SK-N-SH treated with all-trans-retinoic acid at 6 μM for 48 hours (cell line): ENCODE measurements at regions not wholly inside any gene's neighbourhood (a gene's known extent, or its start where the extent isn't known, plus 50 kb on each side); places are given as distances from the start of the nearest gene placed in this dataset.

Experiments used
- ATAC-seq: fragments of 200-7000 bp; cut with Tn5 transposase; 3 replicates; pipeline ENCODE4 v1.9.1; 2020; ENCODE audit warnings: mild to moderate bottlenecking, moderate library complexity
- ARNTL ChIP-seq: fragments of 450-650 bp; formaldehyde crosslinking; IDR thresholded peaks from 2 replicates; pipeline ENCODE4 v1.5.0; 2020; ENCODE audit warnings: low read depth, mild to moderate bottlenecking, moderate library complexity, borderline replicate concordance
- CREB5 ChIP-seq: fragments of 250-450 bp; sonication (Bioruptor Pico); IDR thresholded peaks from 2 replicates; pipeline ENCODE4 v1.5.1; 2020; ENCODE audit warnings: low read depth, mild to moderate bottlenecking, moderate library complexity
- CSDC2 ChIP-seq: fragments of 250-450 bp; sonication (Bioruptor Pico); IDR thresholded peaks from 2 replicates; pipeline ENCODE4 v1.5.0; 2020; ENCODE audit warnings: mild to moderate bottlenecking, moderate library complexity
- CSRNP3 ChIP-seq: fragments of 250-450 bp; sonication (Bioruptor Pico); IDR thresholded peaks from 2 replicates; pipeline ENCODE4 v1.5.1; 2021; ENCODE audit warnings: mild to moderate bottlenecking, moderate library complexity
- ESRRG ChIP-seq: fragments of 250-450 bp; sonication (Bioruptor Pico); IDR thresholded peaks from 2 replicates; pipeline ENCODE4 v1.6.1; 2021; ENCODE audit warnings: mild to moderate bottlenecking
- GLIS3 ChIP-seq: fragments of 250-450 bp; sonication (Bioruptor Pico); IDR thresholded peaks from 2 replicates; pipeline ENCODE4 v1.5.0; 2020; ENCODE audit warnings: mild to moderate bottlenecking, moderate library complexity
- ISL1 ChIP-seq: fragments of 250-450 bp; sonication (Bioruptor Pico); IDR thresholded peaks from 2 replicates; pipeline ENCODE4 v2.1.2; 2022; ENCODE audit warnings: mild to moderate bottlenecking, moderate library complexity
- OSR1 ChIP-seq: fragments of 250-450 bp; sonication (Bioruptor Pico); IDR thresholded peaks from 2 replicates; pipeline ENCODE4 v1.8.0; 2022; ENCODE audit warnings: moderate library complexity, mild to moderate bottlenecking, inconsistent platforms
- PATZ1 ChIP-seq: fragments of 250-450 bp; sonication (Bioruptor Pico); IDR thresholded peaks from 2 replicates; pipeline ENCODE4 v1.8.0; 2020; ENCODE audit warnings: mild to moderate bottlenecking, moderate library complexity, borderline replicate concordance
- POU6F1 ChIP-seq: fragments of 250-450 bp; sonication (Bioruptor Pico); IDR thresholded peaks from 2 replicates; pipeline ENCODE4 v1.8.0; 2021; ENCODE audit warnings: low read depth, mild to moderate bottlenecking, moderate library complexity, borderline replicate concordance
- PPARA ChIP-seq: fragments of 250-450 bp; sonication (Bioruptor Pico); IDR thresholded peaks from 2 replicates; pipeline ENCODE4 v1.5.0; 2020; ENCODE audit warnings: mild to moderate bottlenecking, borderline replicate concordance
- RARB ChIP-seq: fragments of 250-450 bp; sonication (Bioruptor Pico); IDR thresholded peaks from 2 replicates; pipeline ENCODE4 v1.8.0; 2021; ENCODE audit warnings: mild to moderate bottlenecking, moderate library complexity
- SNAI2 ChIP-seq: fragments of 250-450 bp; sonication (Bioruptor Pico); IDR thresholded peaks from 2 replicates; pipeline ENCODE4 v1.5.0; 2020; ENCODE audit warnings: mild to moderate bottlenecking, moderate library complexity
- TCF4 ChIP-seq: fragments of 250-450 bp; sonication (Bioruptor Pico); IDR thresholded peaks from 2 replicates; pipeline ENCODE4 v1.8.0; 2021; ENCODE audit warnings: mild to moderate bottlenecking, moderate library complexity, borderline replicate concordance
- TOX ChIP-seq: fragments of 250-450 bp; sonication (Bioruptor Pico); IDR thresholded peaks from 2 replicates; pipeline ENCODE4 v1.8.0; 2021; ENCODE audit warnings: mild to moderate bottlenecking, moderate library complexity, borderline replicate concordance
- TSHZ2 ChIP-seq: fragments of 250-450 bp; sonication (Bioruptor Pico); IDR thresholded peaks from 2 replicates; pipeline ENCODE4 v1.5.0; 2020; ENCODE audit warnings: mild to moderate bottlenecking, moderate library complexity
- ZC3H10 ChIP-seq: fragments of 250-450 bp; sonication (Bioruptor Pico); IDR thresholded peaks from 2 replicates; pipeline ENCODE4 v1.5.1; 2021; ENCODE audit warnings: mild to moderate bottlenecking, moderate library complexity
- ZFP3 ChIP-seq: fragments of 250-450 bp; sonication (Bioruptor Pico); IDR thresholded peaks from 2 replicates; pipeline ENCODE4 v1.5.0; 2020; ENCODE audit warnings: mild to moderate bottlenecking, moderate library complexity
- ZNF565 ChIP-seq: fragments of 450-650 bp; formaldehyde crosslinking; conservative IDR thresholded peaks from 2 replicates; pipeline ENCODE4 v1.5.0; 2020; ENCODE audit warnings: low read depth, mild to moderate bottlenecking, moderate library complexity
- ZNF70 ChIP-seq: fragments of 450-650 bp; formaldehyde crosslinking; IDR thresholded peaks from 2 replicates; pipeline ENCODE4 v1.5.0; 2020; ENCODE audit warnings: mild to moderate bottlenecking, moderate library complexity

GRCh38 chr6:115814907-115815306 is 245.8 kb downstream of the FRK start:
- ATAC-seq: no peak
- TF ChIP-seq ZFP3 (CRISPR knock-in tag) (no peak), RARB (no peak), PPARA (CRISPR knock-in tag) (no peak), SNAI2 (CRISPR knock-in tag) (no peak), ZC3H10 (no peak), POU6F1 (CRISPR knock-in tag) (no peak), CSDC2 (CRISPR knock-in tag) (no peak), OSR1 (CRISPR knock-in tag) (no peak)
- TF ChIP-seq, all 23 proteins: peak for 0

- no peak for ATAC-seq
- TF ChIP-seq CSRNP3 (CRISPR knock-in tag) (no peak), TSHZ2 (no peak), CREB5 (CRISPR knock-in tag) (no peak), PPARA (CRISPR knock-in tag) (no peak), ZFP3 (CRISPR knock-in tag) (no peak), TCF4 (CRISPR knock-in tag) (no peak), RARB (no peak)
Measured at GRCh38 chr6:115811541-115811940, 249.2 kb downstream of the FRK start.

- no peak for ATAC-seq
- TF ChIP-seq TSHZ2 (no peak), GLIS3 (CRISPR knock-in tag) (no peak), ISL1 (CRISPR knock-in tag) (no peak), SNAI2 (CRISPR knock-in tag) (no peak), CSDC2 (CRISPR knock-in tag) (no peak), TOX (CRISPR knock-in tag) (no peak), ZFP3 (CRISPR knock-in tag) (no peak), PATZ1 (CRISPR knock-in tag) (no peak), CSRNP3 (CRISPR knock-in tag) (no peak), ZNF70 (CRISPR knock-in tag) (no peak), CREB5 (CRISPR knock-in tag) (no peak), ESRRG (CRISPR knock-in tag) (no peak), PPARA (CRISPR knock-in tag) (no peak), ARNTL (CRISPR knock-in tag) (no peak), ZC3H10 (no peak), ZNF565 (CRISPR knock-in tag) (no peak), OSR1 (CRISPR knock-in tag) (no peak)
Measured at GRCh38 chr6:115798229-115798628, 262.5 kb downstream of the FRK start.
